ENCODE measurements at regions not wholly inside any gene's neighbourhood (a gene's known extent, or its start where the extent isn't known, plus 50 kb on each side); places are given as distances from the start of the nearest gene placed in this dataset.

DNA sequence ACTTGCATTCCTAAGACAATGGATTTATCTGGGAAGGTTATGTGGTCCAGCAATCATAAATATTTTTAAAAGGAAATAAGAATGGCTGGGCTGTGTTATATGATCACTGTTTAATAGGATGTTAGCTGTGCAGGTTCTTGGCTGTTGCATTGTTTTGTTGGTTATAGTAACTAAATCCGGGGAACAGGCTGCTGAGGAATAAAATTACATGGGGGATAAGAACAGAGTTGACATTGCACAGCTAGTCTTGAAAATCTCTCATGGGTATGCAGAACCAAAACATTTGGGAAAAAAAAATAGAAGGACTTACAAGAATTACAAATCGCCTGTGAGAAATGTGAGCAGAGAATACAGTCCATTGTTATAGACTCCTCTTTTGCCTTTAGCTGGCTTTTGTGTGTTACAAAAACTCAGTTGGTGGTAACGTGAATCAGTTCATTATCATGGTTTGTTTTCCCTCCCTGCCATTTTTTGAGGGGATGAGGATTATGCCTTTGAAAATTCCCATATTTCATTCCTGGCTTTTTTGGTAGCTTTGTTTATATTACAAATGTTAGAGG lies 375.3 kb upstream of the DAB2 start:
- DNase-seq (ENCODE audit: low read depth) = no peak

DNA sequence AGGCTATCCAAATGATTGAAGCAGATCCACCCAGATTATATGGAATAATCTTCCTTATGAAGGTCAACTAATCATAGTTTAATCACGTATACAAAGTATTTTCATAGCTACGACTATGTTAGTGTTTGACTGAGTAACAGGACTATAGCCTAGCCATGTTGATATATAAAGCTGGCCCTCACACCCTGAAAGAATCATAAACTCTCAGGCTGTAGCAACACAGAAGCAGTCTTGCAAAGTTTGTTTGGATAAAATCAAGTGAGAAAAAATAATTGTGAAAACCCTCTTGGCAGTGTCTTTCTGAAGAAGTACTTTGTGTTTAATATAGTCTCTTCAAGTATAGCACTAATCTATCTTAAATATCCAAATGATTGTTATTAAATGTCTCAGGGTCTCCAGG lies 374.5 kb upstream of the DAB2 start:
- DNase-seq (ENCODE audit: low read depth) = no peak

DNA sequence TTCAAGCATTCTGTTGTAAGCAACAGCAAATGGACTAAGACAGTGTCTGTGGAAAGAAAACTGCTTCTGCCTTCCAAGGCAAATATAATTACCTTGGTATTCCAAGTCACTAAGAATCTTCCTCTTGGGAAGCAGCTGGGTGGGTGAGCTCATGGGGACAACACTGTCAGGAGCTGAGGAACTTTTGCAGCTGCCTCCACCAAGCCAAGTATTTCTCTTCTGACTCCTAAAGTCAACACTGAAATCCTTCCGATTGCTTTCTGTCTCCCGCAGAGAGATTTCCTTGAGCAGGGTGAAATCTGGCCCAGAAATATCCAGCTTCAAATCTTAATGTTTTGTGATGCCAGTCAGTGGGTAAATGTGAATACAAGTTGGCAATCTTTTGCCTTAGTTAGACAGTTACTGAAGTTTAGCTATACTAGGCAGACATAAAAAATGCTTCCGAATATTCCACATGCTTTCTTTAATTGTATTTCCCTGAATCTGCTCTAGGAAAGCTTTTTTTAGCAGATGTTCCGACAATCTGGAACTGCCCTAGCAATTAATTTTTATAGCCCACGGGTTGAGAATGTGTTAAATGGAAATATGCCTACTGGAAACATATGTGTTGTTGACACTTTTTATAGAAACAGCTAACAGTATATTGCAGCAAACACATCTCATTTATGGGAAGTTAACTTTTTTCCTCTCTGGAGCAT lies 369.9 kb upstream of the DAB2 start:
- no peak for DNase-seq (ENCODE audit: low read depth)

DNA sequence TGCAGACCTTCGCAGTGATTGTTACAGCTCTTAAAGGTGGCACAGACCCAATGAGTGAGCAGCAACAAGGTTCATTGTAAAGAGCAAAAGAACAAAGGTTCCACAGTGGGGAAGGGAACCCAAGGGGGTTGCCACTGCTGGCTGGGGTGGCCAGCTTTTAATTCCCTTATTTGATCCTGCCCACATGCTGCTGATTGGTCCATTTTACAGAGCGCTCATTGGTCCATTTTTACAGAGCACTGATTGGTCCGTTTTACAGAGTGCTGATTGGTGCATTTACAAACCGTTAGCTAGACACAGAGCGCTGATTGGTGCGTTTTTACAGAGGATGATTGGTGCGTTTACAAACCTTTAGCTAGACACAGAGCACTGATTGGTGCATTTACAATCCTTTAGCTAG lies 360.6 kb upstream of the DAB2 start:
- no peak for DNase-seq (ENCODE audit: low read depth)

DNA sequence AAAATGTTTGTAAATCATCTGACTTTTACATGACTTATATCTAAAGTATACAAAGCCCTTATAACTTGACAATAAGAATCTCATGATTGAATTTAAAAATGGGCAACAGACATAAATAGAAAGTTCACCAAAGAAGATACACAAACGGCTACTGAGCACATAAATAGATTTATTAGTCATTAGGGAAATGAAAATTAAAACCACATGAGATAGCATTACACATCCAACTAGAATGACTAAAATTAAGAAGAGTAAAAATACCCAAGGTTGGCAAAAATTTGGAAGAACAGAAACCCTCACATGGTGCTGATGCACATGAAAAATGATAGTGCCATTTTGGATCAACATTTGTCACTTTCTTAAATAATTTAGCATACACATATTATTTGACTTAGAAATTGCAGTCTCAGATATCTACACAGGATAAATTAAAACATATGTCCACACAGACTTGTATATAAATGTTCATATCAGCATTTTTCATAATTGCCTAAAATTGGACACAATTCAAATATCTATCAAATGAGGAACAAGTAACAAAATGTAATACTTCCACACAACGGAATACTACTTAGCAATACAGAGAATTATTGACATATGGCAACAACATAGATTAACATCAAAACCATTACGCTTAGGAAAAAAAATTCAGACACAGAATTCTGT lies 359.1 kb upstream of the DAB2 start:
- DNase-seq (ENCODE audit: low read depth) = no peak

DNA sequence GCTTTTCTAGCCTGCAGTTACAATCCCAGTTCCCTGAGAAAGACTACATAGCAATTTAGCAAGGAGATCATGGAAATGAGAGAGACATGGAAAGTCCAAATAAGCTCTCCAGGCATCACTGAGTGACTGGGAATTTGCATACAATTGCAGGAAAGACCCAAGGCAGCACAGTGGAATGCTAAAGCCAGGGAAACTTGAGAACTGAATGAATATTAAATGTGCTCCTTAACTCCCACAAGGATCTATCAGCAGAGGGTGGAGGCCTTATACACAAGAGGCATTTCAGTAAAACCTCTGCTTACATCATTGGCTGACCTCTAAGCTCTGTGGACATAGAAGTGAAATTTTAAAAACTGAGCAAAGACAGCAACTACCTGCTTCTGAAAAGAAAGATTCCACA lies 355.6 kb upstream of the DAB2 start:
- no peak for DNase-seq (ENCODE audit: low read depth)

DNA sequence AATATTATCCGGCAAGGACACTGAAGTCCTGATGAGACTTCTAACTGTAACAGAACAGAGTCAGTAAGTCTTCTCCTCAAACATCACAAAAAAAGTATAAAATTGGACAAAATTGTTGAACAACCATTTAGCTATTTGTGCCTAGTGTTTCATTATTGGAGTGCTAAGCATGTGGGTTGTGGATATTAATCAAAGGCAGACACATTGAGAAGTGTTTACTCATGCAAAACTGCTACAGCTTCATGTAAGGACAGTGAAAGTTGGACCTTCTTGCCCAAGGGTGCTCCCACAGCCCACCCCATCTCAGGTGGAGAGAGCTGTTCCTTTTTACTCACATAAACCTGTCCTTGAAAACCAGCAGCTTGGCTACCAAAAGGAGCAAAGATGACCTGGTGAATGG lies 355.1 kb upstream of the DAB2 start:
- DNase-seq (ENCODE audit: low read depth) = no peak

DNA sequence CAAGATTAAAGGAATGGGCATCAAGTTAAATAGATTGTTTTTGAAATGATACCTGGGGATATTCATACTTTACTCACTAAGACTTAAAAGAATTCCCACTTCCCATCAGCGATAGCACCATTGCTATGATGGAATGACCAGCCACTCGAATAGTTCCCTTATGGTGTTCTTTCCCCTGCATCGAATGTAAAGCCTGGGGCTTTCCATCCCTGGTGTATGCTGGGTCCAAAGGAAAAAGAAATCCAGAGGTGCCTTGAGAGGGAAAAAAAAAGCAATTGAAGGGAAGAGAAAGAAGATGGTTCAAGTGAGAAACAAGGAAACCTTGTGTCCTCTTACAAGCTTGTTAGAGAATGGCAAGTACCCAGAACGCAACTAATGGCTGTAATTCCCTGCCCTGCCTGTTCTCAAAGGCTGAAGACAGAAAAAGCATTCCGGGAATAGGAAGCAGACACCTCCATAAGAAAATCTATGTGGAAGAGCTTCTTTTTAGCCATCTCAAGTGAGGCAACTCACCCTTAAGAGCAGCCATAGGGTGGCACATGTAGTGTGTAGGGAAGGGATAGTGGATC lies 351.1 kb upstream of the DAB2 start:
- no peak for DNase-seq (ENCODE audit: low read depth)

DNA sequence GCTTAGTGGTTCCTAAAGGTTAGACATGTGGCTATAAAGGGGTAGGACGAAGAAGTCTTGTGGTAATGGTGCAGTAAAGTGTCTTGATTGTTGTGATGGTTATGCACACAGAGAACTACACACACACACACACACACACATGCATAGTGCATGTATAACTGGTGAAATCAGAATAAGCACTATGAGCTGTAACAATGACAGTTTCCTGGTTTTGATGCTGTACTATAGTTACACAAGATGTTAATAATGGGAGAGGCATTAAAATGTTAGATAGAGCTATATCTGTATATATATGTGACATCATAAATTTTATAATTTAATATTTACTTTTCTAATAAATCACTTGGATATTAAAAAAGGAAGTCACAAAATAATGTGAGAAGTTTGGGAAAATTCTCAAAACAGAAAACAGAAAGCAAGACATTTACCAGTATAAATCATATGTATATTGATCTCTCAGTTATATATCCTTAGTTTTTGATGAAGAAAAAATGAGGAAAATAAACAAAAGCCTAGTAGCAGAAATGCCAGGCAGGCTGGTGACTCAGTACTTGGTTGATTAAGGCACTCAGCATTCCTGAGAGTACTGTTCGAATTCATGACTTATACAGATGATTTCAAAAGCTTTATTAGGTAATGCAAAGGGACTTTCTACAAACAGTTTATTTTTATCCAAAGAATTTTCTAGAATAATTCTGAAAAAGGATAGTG lies 350.5 kb upstream of the DAB2 start:
- DNase-seq (ENCODE audit: low read depth) = no peak

DNA sequence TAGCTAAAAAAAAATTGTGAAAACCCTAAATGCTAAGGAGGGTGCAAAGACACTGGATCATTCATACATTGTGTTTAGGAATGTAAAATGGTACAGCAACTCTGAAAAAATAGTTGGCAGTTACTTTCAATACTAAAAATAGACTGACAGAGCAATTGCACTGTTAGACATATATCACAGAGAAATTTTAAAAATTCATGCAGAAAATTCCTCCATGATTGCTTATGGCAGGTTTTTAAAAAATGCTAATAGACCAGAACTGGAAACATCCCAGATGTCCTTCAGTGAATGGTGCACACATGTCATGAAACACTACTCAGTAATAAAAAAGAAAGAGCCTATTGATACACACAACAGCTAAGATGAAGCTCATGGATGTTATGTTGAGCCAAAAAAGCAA lies 349.8 kb upstream of the DAB2 start:
- no peak for DNase-seq (ENCODE audit: low read depth)

DNA sequence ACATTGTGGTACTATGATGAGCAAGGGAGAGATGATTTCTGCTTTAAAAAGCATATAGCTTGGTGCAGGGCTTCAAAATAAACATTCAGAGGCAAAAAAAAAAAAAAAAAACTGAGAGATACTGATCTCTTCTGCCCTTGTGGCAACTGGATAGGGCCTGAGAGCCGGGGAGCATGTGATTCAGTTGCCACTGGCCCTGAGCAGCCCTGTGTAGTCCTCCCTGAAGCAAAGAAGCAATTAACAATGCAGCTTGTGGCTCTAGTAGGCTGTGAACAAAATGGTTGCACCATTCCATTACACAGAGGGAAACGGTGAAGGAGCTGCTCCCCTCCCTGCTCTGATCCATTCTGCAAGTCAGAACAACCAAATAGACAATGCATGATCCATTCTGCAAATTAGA lies 347.5 kb upstream of the DAB2 start:
- DNase-seq (ENCODE audit: low read depth) = no peak

DNA sequence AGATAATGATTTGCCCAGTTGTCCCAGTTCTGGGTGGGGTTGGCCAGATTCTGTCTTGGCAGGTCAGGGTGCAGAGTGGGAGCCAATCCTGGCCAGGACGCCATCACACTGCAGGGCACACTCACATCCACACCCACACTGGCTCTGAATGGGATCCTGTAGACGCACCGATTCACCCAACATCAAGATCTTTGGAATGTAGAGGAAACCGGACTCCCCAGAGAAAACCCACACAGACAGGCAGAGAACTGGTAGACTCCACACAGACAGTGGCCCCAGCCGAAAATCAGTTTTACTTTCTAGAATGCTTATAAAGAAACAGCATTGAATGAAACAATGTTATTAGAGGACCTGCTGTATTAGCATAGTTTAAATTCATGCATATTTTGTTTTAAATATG lies 343.1 kb upstream of the DAB2 start:
- no peak for DNase-seq (ENCODE audit: low read depth)

DNA sequence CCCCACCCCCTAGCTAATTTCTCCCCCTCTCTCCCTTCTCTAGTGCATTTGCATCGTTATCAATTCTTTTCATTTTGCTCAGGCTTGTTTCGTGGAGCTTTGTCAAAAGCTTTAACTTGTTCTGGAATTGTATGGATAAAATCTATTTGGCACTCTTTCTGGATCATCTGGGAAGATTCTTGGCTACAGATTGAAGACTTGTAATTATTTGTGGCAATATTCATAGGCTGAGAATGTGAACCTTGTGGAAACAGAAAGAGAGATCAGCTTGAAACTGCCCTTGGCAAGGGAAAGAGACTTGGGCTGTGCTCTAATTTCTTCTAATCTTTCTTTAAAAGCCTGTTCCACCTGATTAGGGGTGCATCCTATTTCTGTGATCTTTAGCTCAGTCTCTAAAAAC lies 340.6 kb upstream of the DAB2 start:
- DNase-seq (ENCODE audit: low read depth) = no peak

DNA sequence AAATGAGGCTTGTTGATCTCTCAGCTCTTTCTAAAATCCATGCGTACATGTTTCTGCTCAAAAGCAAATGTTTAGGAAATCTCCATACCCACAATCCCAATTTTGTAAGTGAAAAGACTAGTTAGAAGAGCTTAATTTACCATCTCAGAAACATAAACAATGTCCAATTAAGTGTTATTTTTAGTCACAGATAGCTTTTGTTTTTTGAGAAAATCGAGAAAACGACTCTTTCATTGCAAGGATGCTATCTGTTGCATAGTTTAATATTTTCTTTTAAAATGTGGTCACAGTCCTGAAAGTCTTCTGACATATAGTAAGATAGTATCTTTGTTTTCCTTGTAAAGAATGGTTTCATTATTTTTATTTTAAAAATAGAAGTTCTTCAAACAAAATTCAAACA lies 338.0 kb upstream of the DAB2 start:
- DNase-seq (ENCODE audit: low read depth) = no peak

DNA sequence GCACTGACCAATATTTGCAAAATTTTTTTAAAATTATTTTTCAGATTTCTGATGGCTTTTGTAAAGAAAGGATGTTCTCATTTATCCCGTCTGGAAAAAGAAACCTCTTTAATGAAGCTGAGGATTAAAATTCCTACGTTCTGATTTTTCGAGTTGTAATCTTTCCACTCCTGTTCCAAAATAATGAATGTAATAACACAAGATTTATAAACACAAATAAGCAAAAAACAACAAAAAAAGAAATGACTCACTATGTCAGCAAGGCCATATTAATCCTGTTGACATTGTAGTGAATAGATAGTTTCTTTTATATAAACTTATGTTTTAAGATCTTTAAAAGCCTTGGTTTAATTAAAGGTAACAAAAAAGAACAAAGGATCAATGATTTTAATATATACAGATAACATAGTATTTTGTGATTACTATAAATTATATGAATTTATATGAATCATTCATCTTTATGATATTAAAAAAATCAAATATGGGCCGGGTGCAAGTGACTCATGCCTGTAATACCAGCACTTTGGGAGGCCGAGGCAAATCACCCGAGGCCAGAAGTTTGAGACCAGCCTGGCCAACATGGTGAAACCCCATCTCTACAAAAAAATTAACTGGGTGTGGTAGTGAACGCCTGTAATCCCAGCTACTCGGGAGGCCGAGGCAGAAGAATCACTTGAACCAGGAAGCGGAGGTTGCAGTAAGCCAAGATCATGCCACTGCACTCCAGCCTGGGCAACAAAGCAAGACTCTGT lies 336.6 kb upstream of the DAB2 start:
- no peak for DNase-seq (ENCODE audit: low read depth)

DNA sequence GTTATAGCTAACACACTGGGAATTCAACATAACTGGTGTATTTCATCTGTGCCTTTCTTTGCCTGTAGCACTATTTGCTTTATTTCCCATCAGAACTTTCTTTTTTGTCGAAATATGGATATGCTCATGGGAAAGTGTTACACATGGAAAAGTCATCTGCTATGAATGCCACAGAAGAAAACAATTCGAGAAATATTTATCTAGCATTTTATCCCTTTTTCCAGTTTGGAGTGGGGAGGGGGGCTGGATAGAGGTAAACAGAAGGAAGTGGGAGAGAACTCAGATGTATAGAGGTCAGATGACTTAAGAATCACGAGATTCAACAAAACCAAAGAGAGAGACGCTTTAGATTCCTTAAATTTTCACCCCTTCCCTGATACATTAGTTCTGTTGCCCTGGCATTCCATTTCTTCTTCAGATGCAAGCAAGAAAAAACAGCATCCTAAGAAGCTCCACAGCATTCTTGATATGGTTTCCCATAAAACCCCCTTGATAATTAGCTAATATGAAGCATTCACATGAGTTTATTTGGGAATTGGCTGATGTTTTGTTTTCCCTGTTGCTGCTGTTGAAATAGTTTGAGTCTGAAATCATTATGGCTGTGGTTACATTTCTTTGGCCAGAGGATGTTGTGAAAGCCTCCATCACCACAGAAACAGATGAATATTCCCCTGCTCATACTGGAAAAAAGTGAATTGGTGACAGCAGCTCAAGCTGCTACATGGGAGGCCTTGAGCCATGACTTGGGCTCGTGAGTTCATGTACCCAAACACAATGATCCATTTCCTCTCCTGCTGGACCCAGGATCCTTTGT lies 335.8 kb upstream of the DAB2 start:
- no peak for DNase-seq (ENCODE audit: low read depth)

DNA sequence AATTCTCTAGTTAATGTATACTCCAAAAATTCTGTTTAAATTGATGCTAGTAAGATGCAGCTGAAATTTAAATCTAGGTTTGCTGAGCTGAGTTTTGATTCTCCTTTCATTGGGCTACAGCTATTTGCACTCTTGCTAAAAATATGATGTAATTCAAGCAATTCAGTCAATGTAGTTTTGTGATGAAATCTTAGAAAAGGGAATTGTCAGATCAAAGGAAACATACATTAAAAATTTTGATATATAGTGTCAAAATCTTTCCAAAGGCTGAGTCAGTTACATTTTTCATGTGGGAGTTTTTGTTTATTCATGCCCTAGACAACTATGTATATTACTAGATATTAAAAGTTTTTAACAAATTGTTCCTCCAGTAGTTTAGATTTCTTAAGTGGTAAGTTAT lies 334.9 kb upstream of the DAB2 start:
- no peak for DNase-seq (ENCODE audit: low read depth)

DNA sequence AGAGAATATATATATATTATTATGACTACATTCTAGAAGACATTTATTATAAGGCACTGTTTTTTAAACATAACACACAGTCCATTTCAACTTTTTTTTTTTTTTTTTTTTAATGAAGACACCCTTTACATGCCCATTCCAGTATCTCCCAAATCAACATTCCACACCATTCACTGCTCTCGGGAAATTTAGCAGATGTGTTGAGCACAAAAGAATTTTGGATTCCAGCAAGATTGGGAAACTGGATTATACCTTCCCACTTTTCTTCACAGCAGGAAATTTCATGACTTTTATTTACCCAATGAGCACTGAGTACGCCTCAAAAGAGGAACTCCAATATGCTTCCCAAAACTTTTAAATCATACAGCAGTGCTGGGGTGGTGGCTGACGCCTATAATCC lies 333.6 kb upstream of the DAB2 start:
- DNase-seq (ENCODE audit: low read depth) = no peak

DNA sequence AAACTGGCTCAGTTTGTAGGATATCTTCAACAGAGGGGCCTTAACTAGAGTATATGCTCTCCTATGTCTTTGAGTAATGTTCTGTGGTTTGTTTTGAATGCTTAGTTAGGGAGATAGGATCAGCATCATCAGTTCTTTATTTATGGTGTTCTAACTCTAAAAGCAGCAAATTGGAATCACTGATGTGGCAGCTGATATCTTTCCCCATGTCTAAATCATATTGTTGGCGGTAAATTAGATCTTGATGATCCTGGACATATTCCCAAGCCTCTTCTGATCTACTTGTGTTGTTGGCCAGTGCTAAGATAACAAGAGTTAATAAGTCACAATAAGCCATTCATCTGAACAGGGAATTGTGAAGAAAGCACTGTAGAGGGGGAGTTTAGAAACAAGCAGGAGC lies 332.4 kb upstream of the DAB2 start:
- DNase-seq (ENCODE audit: low read depth) = no peak

DNA sequence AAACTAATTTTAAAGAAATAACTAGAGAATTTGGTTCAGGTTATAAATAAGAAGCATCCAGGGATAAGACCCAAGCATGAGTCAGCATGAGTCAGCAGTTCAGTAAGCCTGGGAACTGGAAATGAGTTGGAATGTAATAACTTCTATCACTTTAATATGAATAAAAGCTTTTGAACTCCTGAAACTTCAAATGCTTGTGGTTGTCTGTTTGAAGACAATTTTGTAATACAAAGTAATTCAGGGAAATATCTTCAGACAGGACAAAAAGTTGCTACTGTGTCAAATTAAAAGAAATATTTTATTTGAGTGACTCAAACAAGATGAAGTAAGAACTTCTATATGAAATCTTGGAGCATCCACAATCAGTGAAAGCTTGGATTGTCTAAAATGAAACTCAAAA lies 331.2 kb upstream of the DAB2 start:
- no peak for DNase-seq (ENCODE audit: low read depth)

DNA sequence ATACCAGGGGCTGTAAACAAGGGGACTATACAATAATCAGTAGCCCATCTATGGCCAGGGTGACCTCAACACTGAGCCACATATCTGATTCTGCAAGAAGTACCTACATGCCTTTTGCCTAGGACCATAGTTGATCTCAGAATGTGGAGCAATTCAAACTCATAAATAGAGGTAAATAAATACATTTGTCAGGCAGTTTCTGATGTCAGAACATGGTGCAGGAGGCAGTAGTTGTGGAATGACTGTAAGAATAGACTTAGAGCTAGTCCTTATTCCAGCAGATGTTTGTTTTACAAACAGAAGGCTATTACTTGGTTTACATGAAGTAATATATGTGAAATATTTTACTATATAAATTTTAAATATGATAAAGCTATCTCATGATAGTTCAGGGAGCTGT lies 330.7 kb upstream of the DAB2 start:
- no peak for DNase-seq (ENCODE audit: low read depth)

Measured in stimulated activated CD8-positive, alpha-beta memory T cell treated with anti-CD3 and anti-CD28 coated beads, Interleukin-15, amount 100 ng/mL, for 1 hour (primary cell).